ENCODE measurements at regions not wholly inside any gene's neighbourhood (a gene's known extent, or its start where the extent isn't known, plus 50 kb on each side); places are given as distances from the start of the nearest gene placed in this dataset.

DNA sequence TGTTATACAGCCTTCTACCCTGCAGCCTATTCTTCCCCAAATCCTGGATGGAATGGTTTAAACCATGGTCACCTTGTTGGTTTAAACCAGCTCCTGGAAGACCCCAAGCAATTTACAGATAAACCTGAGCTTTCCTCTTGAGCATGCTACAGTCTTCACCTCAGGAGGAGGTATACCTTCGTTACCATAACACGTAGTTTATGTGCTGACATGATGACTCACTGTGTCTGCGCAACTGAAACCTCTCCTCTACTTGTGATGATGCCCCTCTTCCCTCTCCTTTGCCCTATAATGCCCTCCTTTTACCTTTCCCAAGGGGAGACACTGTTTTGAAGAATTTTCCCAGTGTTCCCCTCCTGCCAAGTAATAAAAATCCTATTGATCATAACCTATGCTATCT, 457.3 kb upstream of the RGS18 start:
- intact Hi-C loops (cut with micrococcal nuclease; ENCODE audit: unreplicated experiment) (no loop called here), in situ Hi-C loops (cut with HindIII; ENCODE audit: low pct_unique_long_range_greater_than_20kb, low sequenced_read_pairs) (no loop called here)
- BruUV-seq (replicated peaks), result no TSS peak
- ATAC-seq (no peak), DNase-seq (ENCODE audit: low read depth, low spot score) (no peak)
- H3K9me3 ChIP-seq (ENCODE audit: control insufficient read depth, insufficient read depth, low read depth, low read length), result no peaks in the 10 kb centered on the region
- TF ChIP-seq SIN3A (IDR thresholded peaks at IDR 0.05; ENCODE audit: borderline replicate concordance, insufficient read depth, low read depth, low read length) (no peak), POLR2AphosphoS5 (IDR thresholded peaks at IDR 0.05; ENCODE audit: low read depth, low read length) (no peak), TCF7L2 (IDR thresholded peaks at IDR 0.05; ENCODE audit: low read depth, low read length) (no peak)
- TF ChIP-seq, protein P1, sequence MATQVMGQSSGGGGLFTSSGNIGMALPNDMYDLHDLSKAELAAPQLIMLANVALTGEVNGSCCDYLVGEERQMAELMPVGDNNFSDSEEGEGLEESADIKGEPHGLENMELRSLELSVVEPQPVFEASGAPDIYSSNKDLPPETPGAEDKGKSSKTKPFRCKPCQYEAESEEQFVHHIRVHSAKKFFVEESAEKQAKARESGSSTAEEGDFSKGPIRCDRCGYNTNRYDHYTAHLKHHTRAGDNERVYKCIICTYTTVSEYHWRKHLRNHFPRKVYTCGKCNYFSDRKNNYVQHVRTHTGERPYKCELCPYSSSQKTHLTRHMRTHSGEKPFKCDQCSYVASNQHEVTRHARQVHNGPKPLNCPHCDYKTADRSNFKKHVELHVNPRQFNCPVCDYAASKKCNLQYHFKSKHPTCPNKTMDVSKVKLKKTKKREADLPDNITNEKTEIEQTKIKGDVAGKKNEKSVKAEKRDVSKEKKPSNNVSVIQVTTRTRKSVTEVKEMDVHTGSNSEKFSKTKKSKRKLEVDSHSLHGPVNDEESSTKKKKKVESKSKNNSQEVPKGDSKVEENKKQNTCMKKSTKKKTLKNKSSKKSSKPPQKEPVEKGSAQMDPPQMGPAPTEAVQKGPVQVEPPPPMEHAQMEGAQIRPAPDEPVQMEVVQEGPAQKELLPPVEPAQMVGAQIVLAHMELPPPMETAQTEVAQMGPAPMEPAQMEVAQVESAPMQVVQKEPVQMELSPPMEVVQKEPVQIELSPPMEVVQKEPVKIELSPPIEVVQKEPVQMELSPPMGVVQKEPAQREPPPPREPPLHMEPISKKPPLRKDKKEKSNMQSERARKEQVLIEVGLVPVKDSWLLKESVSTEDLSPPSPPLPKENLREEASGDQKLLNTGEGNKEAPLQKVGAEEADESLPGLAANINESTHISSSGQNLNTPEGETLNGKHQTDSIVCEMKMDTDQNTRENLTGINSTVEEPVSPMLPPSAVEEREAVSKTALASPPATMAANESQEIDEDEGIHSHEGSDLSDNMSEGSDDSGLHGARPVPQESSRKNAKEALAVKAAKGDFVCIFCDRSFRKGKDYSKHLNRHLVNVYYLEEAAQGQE (IDR thresholded peaks at IDR 0.05; ENCODE audit: insufficient read depth in 1 of 2, low read depth in 2 of 2, low read length in 1 of 2), result no peak
- TF ChIP-seq, protein P2, sequence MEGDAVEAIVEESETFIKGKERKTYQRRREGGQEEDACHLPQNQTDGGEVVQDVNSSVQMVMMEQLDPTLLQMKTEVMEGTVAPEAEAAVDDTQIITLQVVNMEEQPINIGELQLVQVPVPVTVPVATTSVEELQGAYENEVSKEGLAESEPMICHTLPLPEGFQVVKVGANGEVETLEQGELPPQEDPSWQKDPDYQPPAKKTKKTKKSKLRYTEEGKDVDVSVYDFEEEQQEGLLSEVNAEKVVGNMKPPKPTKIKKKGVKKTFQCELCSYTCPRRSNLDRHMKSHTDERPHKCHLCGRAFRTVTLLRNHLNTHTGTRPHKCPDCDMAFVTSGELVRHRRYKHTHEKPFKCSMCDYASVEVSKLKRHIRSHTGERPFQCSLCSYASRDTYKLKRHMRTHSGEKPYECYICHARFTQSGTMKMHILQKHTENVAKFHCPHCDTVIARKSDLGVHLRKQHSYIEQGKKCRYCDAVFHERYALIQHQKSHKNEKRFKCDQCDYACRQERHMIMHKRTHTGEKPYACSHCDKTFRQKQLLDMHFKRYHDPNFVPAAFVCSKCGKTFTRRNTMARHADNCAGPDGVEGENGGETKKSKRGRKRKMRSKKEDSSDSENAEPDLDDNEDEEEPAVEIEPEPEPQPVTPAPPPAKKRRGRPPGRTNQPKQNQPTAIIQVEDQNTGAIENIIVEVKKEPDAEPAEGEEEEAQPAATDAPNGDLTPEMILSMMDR (IDR thresholded peaks at IDR 0.05), result no peak
- H3K27me3 ChIP-seq (ENCODE audit: control insufficient read depth, insufficient read depth, low read length), result no peaks in the 10 kb centered on the region
- no peaks in the 10 kb centered on the region for H3K4me1 ChIP-seq (ENCODE audit: control insufficient read depth, insufficient read depth, low read length)
- CTCF ChIA-PET, result no interaction called here
- H3K27ac ChIP-seq (ENCODE audit: low read length), result no peak overlapping the region
- POLR2A ChIA-PET, result no interaction called here
- no peak overlapping the region for H3K4me3 ChIP-seq (ENCODE audit: low read depth in 2 of 2, low read length in 2 of 2)
- no peaks in the 10 kb centered on the region for H3K36me3 ChIP-seq (ENCODE audit: control insufficient read depth, insufficient read depth, low read length)

DNA sequence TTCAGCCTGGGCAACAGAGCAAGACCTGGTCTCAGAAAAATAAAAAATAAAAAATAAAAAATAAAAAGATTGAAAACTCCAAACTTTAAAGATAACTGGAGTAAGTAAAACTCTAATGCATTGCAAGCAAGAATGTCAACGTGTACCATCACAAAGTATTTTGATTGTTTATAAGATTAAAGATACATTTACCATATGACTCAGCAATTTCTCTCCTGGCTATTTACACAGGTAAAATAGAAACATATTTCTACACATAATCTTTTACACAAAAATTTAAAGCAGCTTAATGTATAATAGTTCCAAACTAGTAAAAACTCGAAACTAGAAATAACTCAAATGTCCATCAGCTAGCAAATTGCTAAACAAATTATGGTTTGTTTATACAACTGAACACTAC, 456.1 kb upstream of the RGS18 start:
- in situ Hi-C loops (cut with HindIII; ENCODE audit: low pct_unique_long_range_greater_than_20kb, low sequenced_read_pairs), result no loop called here
- ChIA-PET CTCF (no interaction called here), POLR2A (no interaction called here)
- Histone ChIP-seq H3K27ac (ENCODE audit: low read length) (no peak overlapping the region), H3K36me3 (ENCODE audit: control insufficient read depth, insufficient read depth, low read length) (no peaks in the 10 kb centered on the region), H3K9me3 (ENCODE audit: control insufficient read depth, insufficient read depth, low read depth, low read length) (no peaks in the 10 kb centered on the region), H3K4me3 (ENCODE audit: low read depth in 2 of 2, low read length in 2 of 2) (no peak overlapping the region), H3K27me3 (ENCODE audit: control insufficient read depth, insufficient read depth, low read length) (no peaks in the 10 kb centered on the region), H3K4me1 (ENCODE audit: control insufficient read depth, insufficient read depth, low read length) (no peaks in the 10 kb centered on the region)
- DNase-seq (ENCODE audit: low read depth, low spot score) (no peak), ATAC-seq (no peak)
- no TSS peak for BruUV-seq (replicated peaks)
- intact Hi-C loops (cut with micrococcal nuclease; ENCODE audit: unreplicated experiment), result no loop called here
- TF ChIP-seq TCF7L2 (IDR thresholded peaks at IDR 0.05; ENCODE audit: low read depth, low read length) (no peak), POLR2AphosphoS5 (IDR thresholded peaks at IDR 0.05; ENCODE audit: low read depth, low read length) (no peak)

DNA sequence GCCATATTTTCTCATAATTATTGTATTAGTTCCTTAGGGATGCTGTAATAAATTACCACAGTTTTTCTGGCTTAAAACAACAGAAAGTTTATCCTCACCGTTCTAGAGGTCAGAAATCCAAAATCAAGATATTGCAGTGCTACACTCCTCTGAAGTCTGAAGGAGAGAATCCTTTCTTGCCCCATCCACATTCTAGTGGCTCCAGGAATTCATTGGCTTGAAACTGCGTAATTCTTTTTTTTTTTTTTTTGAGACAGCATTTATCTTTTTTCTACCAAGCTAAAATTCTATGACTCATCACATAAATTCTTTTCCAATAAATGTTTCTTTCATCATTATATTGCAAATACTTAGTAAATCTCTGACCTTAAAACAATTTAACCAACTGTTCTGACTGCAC, 451.0 kb upstream of the RGS18 start:
- POLR2A ChIA-PET, result no interaction called here
- DNase-seq (ENCODE audit: low read depth, low spot score) (no peak), ATAC-seq (no peak)
- Histone ChIP-seq H3K4me1 (ENCODE audit: control insufficient read depth, insufficient read depth, low read length) (no peaks in the 10 kb centered on the region), H3K9me3 (ENCODE audit: control insufficient read depth, insufficient read depth, low read depth, low read length) (no peaks in the 10 kb centered on the region), H3K36me3 (ENCODE audit: control insufficient read depth, insufficient read depth, low read length) (no peaks in the 10 kb centered on the region), H3K27me3 (ENCODE audit: control insufficient read depth, insufficient read depth, low read length) (no peaks in the 10 kb centered on the region), H3K4me3 (ENCODE audit: low read depth in 2 of 2, low read length in 2 of 2) (no peak overlapping the region), H3K27ac (ENCODE audit: low read length) (no peak overlapping the region)
- TF ChIP-seq, protein P1 (IDR thresholded peaks at IDR 0.05; ENCODE audit: insufficient read depth in 1 of 2, low read depth in 2 of 2, low read length in 1 of 2), result no peak
- TF ChIP-seq POLR2AphosphoS5 (IDR thresholded peaks at IDR 0.05; ENCODE audit: low read depth, low read length), result no peak
- no peak for TF ChIP-seq TCF7L2 (IDR thresholded peaks at IDR 0.05; ENCODE audit: low read depth, low read length)
- no peak for TF ChIP-seq SIN3A (IDR thresholded peaks at IDR 0.05; ENCODE audit: borderline replicate concordance, insufficient read depth, low read depth, low read length)
- TF ChIP-seq, protein P2 (IDR thresholded peaks at IDR 0.05), result no peak
- BruUV-seq (replicated peaks), result no TSS peak
- in situ Hi-C loops (cut with HindIII; ENCODE audit: low pct_unique_long_range_greater_than_20kb, low sequenced_read_pairs), result no loop called here
- CTCF ChIA-PET, result no interaction called here
- intact Hi-C loops (cut with micrococcal nuclease; ENCODE audit: unreplicated experiment), result no loop called here
